MM.1S (cell line): ENCODE measurements at regions not wholly inside any gene's neighbourhood (a gene's known extent, or its start where the extent isn't known, plus 50 kb on each side); places are given as distances from the start of the nearest gene placed in this dataset.

Experiments
- DNase-seq: peaks from one replicate; pipeline ENCODE4 v3.0.0-alpha.2; 2015
- H2AFZ ChIP-seq: fragments of 300-600 bp; sonication (generic); 2 replicates; pipeline ENCODE4 v1.6.0; 2016; ENCODE audit warnings: antibody characterized with exemption, low read length
- H3F3A ChIP-seq: fragments of 300-600 bp; sonication (generic); 2 replicates; pipeline ENCODE4 v1.6.1; 2016; ENCODE audit warnings: mild to moderate bottlenecking, antibody characterized with exemption, low read length, moderate library complexity, mixed read lengths; ENCODE audit not compliant: insufficient read depth
- H3K27ac ChIP-seq: fragments of 300-600 bp; sonication (generic); 2 replicates; pipeline ENCODE4 v1.5.1; 2016; ENCODE audit warnings: mild to moderate bottlenecking, low read length
- H3K27me3 ChIP-seq: fragments of 300-600 bp; sonication (generic); replicated peaks from 2 replicates; pipeline ENCODE4 v1.6.0; 2016; ENCODE audit warnings: low read length; ENCODE audit not compliant: insufficient read depth
- H3K36me3 ChIP-seq: fragments of 300-600 bp; sonication (generic); replicated peaks from 2 replicates; pipeline ENCODE4 v1.6.1; 2016; ENCODE audit warnings: mild to moderate bottlenecking, low read length, mixed read lengths; ENCODE audit not compliant: insufficient read depth
- H3K4me1 ChIP-seq: fragments of 300-600 bp; sonication (generic); 2 replicates; pipeline ENCODE4 v1.6.1; 2016; ENCODE audit warnings: low read length, mixed read lengths
- H3K4me2 ChIP-seq: fragments of 300-600 bp; sonication (generic); 2 replicates; pipeline ENCODE4 v1.6.0; 2016; ENCODE audit warnings: low read depth, low read length
- H3K4me3 ChIP-seq: fragments of 300-600 bp; sonication (generic); 2 replicates; pipeline ENCODE4 v1.5.1; 2016; ENCODE audit warnings: low read length, mixed read lengths
- H3K79me2 ChIP-seq: fragments of 300-600 bp; sonication (generic); 2 replicates; pipeline ENCODE4 v1.6.1; 2016; ENCODE audit warnings: mixed run types, low read length, mixed read lengths
- H3K9ac ChIP-seq: fragments of 300-600 bp; sonication (generic); 2 replicates; pipeline ENCODE4 v1.6.1; 2016; ENCODE audit warnings: low read length, mixed read lengths
- H3K9me2 ChIP-seq: fragments of 300-600 bp; sonication (generic); replicated peaks from 2 replicates; pipeline ENCODE4 v1.6.1; 2016; ENCODE audit warnings: mild to moderate bottlenecking, low read length, mixed read lengths; ENCODE audit not compliant: insufficient read depth
- H3K9me3 ChIP-seq: fragments of 300-600 bp; sonication (generic); replicated peaks from 2 replicates; pipeline ENCODE4 v1.6.1; 2016; ENCODE audit warnings: mild to moderate bottlenecking, low read length, mixed read lengths; ENCODE audit not compliant: insufficient read depth
- H4K20me1 ChIP-seq: fragments of 300-600 bp; sonication (generic); 2 replicates; pipeline ENCODE4 v1.6.1; 2016; ENCODE audit warnings: mild to moderate bottlenecking, low read length, moderate library complexity, mixed read lengths; ENCODE audit not compliant: insufficient read depth
- EZH2 ChIP-seq: fragments of 300-600 bp; sonication (generic); optimal IDR thresholded peaks from 2 replicates; pipeline ENCODE3; 2017; ENCODE audit warnings: low read depth, mild to moderate bottlenecking, antibody characterized with exemption, low read length, mixed read lengths
- EZH2phosphoT487 ChIP-seq: fragments of 300-600 bp; sonication (generic); IDR thresholded peaks from 2 replicates; pipeline ENCODE4 v1.6.1; 2018; ENCODE audit warnings: antibody characterized with exemption, low read length
- TF ChIP-seq, protein P1 (sequence below): fragments of 300-600 bp; sonication (generic); IDR thresholded peaks from 2 replicates; pipeline ENCODE4 v1.5.1; 2016; ENCODE audit warnings: antibody characterized with exemption, low read length, mixed read lengths

GRCh38 chr10:107942826-107943225, 778.3 kb upstream of the SORCS1 start:
- no peaks in the 10 kb centered on the region for H3K9me2 ChIP-seq
- H3K9me3 ChIP-seq, result no peaks in the 10 kb centered on the region
- H3K36me3 ChIP-seq, result no peaks in the 10 kb centered on the region

DNA sequence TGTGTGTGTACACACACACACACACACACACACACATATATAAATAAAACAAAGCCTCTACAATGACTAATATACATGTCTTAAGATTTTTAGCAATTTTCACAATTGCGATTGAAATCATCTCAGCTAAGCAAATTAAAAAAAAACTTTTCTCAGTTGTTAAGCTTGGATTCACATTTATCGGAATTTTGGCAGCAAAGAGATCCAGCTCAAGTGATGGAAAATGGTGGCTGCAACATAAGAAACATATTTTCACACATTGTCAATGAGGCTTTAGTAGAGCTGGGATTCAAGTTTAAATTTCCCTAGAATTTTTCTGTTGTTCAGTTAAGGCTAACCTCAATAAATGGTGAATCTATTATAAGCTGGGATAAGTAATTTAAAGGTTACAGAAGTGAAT, 768.6 kb upstream of the SORCS1 start:
- Histone ChIP-seq H3K79me2 (no peaks in the 10 kb centered on the region), H2AFZ (no peak overlapping the region), H3K9me2 (no peaks in the 10 kb centered on the region), H4K20me1 (no peaks in the 10 kb centered on the region), H3F3A (no peaks in the 10 kb centered on the region), H3K9ac (no peak overlapping the region), H3K4me2 (no peak overlapping the region), H3K4me1 (no peaks in the 10 kb centered on the region), H3K27ac (no peak overlapping the region), H3K36me3 (no peaks in the 10 kb centered on the region), H3K4me3 (no peak overlapping the region), H3K9me3 (no peaks in the 10 kb centered on the region), H3K27me3 (no peaks in the 10 kb centered on the region)
- TF ChIP-seq, protein P1, sequence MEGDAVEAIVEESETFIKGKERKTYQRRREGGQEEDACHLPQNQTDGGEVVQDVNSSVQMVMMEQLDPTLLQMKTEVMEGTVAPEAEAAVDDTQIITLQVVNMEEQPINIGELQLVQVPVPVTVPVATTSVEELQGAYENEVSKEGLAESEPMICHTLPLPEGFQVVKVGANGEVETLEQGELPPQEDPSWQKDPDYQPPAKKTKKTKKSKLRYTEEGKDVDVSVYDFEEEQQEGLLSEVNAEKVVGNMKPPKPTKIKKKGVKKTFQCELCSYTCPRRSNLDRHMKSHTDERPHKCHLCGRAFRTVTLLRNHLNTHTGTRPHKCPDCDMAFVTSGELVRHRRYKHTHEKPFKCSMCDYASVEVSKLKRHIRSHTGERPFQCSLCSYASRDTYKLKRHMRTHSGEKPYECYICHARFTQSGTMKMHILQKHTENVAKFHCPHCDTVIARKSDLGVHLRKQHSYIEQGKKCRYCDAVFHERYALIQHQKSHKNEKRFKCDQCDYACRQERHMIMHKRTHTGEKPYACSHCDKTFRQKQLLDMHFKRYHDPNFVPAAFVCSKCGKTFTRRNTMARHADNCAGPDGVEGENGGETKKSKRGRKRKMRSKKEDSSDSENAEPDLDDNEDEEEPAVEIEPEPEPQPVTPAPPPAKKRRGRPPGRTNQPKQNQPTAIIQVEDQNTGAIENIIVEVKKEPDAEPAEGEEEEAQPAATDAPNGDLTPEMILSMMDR, result no peak
- no peak for DNase-seq

More at GRCh38 chr10:107942826-107943225, 778.3 kb upstream of the SORCS1 start:
- TF ChIP-seq EZH2phosphoT487 (no peak), EZH2 (no peak)
- TF ChIP-seq, protein P1, result no peak
- Histone ChIP-seq H3K4me1 (no peaks in the 10 kb centered on the region), H3K4me2 (no peak overlapping the region), H3K9ac (no peak overlapping the region), H2AFZ (no peak overlapping the region), H3K79me2 (no peaks in the 10 kb centered on the region), H3K27me3 (no peaks in the 10 kb centered on the region), H3K4me3 (no peak overlapping the region), H4K20me1 (no peaks in the 10 kb centered on the region), H3F3A (no peaks in the 10 kb centered on the region), H3K27ac (no peak overlapping the region)
- DNase-seq, result no peak

- Histone ChIP-seq H3K4me3 (no peak overlapping the region), H3K27me3 (no peaks in the 10 kb centered on the region), H3K36me3 (no peaks in the 10 kb centered on the region), H3K4me1 (no peaks in the 10 kb centered on the region), H3K79me2 (no peaks in the 10 kb centered on the region), H3K9ac (no peak overlapping the region), H3K27ac (no peak overlapping the region), H4K20me1 (no peaks in the 10 kb centered on the region), H3K9me2 (no peaks in the 10 kb centered on the region), H3K9me3 (no peaks in the 10 kb centered on the region), H2AFZ (no peak overlapping the region), H3F3A (no peaks in the 10 kb centered on the region), H3K4me2 (no peak overlapping the region)
- TF ChIP-seq EZH2 (no peak), EZH2phosphoT487 (no peak)
- TF ChIP-seq, protein P1, result no peak
- no peak for DNase-seq
Observed at GRCh38 chr10:107931808-107932207, 767.3 kb upstream of the SORCS1 start.
